NCI-H748 (cell line): ENCODE measurements at regions not wholly inside any gene's neighbourhood (a gene's known extent, or its start where the extent isn't known, plus 50 kb on each side); places are given as distances from the start of the nearest gene placed in this dataset.

Source experiments
- DNase-seq: peaks from one replicate; lab custom pipeline; 2025; ENCODE audit not compliant: unreplicated experiment; lab: John Stamatoyannopoulos, UW

DNA sequence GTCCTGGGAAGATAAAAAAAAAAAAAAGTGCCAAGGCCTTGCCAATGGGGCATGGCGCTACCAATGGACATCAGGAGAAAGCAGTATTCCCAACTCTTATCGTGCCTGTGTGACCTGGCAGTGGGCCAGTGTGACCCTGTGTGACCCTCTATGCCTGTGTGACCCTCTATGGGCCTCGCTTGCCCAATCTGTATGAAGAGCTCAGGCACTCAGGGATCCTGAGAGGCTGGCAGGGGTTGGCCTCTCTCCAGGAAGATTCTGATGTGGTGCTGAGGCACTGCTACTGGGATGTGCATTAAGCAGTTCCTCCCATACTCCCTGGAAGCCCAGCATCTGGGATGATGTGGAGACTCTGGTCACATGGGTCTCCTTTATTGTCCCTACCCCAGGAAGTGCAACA lies 179.2 kb downstream of the MACROH2A1 start:
- DNase-seq: no peak

GRCh38 chr5:135218790-135219568 lies 180.1 kb downstream of the MACROH2A1 start:
- DNase-seq: no peak

- no peak for DNase-seq
These were observed 180.6 kb downstream of the MACROH2A1 start for GRCh38 chr5:135218486-135218755.

GRCh38 chr5:135217669-135218485 lies 181.2 kb downstream of the MACROH2A1 start:
- no peak for DNase-seq

GRCh38 chr5:135216471-135217343 lies 182.3 kb downstream of the MACROH2A1 start:
- peak; percentile 59 for DNase-seq

GRCh38 chr5:135215617-135216470 lies 181.8 kb upstream of the PITX1 start:
- no peak for DNase-seq

DNA sequence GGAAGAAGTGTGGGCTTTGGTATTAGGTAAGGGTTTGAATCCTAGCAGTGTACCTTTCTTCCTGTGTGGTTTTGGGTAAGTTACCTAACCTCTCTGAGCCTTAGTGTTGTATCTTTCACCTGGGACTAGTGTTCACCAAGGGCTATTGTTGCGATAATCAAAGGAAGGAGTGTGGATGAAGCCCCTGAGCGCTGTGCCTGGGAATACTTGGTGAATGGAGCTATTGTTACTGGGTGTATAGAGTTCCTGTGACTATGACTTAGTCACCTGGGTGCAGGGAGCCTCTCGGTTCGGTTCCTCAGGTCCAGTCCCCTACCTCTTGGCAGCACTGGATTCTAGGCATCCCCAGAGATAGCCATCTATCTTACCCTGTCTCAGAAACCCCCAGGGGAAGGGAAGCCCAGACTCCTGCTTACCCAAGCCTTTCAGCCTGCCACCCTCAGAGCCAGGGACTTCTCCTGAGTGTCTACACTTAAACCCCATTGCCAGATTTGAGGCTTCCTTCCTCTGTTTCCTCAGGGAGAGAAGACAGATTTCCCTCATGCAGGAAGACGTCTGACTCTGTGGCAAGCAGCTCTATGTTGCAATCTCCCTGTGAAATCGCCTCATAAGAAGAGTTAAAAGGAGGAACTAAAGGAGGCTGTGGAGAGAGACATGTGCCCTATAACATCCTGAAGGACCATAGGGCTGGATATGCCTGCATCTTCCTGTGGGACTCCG lies 181.0 kb upstream of the PITX1 start:
- DNase-seq: no peak

DNA sequence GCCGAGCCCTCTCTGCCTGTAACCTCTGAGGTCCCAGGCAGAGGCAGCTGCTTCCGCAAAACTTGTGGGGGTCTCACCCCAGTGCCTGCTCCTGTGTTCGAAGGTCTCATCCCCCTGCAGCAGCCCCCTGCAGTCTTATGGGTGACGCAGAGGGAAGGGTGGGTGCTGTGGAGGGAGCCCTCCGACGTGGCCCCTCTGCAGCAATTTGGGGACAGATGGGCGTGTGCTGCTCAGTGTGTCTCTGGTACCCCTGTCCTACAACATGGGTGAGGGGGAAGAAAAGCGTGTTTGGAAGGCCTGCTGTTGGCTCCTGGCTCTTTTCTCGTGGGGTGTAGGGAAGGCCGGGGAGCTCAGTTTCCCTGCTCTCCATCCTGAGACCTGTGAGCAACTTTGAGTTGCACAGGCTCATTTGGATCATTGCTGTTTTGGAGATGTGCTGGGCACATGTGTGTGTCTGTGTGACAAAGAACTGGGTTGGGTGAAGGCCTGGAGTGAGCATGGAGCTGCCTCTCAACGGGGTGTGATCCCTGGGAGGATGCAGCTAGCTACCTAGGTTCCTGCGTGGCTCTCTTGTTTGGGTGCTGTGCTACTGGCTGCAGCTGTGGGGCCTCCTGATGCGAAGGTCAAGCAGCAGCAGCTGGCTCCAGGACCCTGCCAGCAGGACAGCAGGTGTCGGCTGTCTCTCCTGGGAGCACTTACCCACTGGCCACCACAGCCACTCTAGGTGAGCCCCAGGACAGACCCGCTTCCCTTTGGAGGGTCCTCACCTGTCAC lies 179.6 kb upstream of the PITX1 start:
- DNase-seq: no peak

DNA sequence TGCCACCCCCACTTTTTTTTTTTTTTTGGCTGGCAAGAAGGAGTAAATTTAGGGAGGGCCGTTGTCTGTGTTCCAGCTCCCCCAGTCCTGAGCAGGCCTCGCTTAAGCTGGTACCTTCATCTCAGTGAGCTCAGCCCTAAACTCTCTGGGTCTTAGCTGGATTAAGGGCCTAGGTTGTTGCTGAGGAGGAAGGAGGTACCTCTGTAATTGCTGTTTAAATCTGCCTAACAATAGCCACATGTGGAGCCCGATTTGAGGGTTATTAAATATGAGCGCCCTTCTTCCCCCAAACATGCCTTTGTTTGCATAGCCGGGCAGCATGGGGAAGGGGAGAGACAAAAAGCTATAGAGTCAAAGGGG lies 179.0 kb upstream of the PITX1 start:
- DNase-seq: peak; percentile 16

DNA sequence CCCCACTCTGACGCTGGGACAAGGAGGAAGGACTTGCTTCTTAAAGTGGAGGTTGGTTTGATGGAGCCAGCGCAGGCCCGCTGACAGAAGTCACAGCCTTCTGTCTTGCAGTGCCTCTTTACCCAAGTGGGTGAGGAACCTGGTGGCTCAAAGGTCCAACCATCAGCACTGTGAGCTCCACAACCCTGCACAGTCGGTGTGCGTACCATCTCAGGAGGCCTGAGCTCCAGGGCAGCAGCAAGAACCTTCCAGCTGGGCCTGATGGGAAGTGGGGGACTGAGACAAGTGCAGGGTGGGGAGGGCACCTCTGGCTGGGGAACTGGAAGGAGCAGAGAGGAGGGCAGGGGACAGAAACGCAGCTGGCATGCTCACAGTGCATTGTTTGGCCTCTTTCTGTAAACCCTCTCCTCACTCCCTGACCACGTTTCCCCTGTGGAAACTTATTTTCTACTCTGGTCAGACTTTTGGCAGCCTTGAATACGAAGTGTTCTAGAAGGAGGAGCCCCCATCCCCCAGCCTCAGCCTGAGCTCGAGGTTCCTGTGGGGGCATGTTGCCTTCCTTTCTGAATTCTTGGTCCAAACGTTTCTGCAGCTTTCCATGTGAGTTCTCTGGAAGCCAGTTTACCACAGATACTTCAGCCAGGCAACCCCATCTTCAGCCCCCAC lies 178.5 kb upstream of the PITX1 start:
- no peak for DNase-seq

DNA sequence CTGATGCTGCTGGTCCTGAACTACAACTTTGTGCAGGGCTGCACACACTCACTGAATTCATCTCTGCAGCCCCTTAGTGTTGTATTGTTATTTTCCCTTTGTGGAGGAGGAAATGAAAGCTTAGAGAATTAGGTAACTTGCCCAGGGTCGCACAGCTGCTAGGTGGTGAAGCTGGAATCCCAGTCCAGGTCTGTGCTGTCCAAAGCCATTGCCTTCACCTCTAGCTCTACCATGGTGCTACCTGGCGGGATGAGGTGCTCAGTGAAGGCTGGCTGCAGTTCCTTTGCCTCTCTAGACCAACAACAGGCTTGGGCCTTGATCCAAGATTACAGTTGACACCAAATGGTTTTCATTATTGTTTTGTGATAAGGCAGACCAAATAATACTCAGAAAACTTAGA lies 177.8 kb upstream of the PITX1 start:
- DNase-seq: no peak

GRCh38 chr5:135211083-135211790 lies 177.2 kb upstream of the PITX1 start:
- DNase-seq: no peak

DNA sequence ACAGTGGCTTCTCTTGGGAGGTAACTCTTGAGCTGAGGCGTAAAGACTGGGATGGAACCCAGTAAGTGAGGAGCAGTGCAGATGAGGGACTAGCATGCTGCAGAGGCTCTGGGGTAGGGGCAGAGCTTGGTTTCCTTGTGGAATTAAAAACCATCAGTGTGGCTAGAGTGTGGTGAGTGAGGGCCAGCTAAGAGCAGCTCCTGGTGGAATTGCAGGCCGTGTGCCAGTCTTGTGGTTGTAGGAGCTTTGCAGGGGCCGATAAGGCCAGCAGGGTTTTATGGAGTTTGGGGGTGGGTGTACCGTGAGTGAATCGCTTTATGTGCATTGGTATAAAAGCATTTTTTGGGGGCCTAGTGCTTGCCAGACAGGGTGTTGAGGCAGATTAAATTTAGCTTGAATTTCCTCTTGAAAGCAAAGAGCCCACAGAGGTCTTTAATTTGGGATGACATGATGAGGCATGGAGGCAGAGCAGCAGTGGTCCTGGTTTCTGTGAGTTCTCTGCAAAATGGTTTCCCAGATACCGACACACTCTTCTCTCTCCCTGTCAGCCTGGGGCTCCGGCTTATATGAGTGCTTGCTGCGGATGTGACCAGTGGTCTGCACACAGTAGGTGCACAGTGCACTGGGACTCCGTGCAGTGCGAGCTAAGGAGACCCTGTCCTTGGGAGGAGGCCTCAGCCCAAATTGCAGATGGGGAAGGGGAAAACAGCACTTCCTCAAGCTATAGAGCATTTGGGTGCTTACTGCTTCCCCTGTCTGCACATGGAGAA lies 176.4 kb upstream of the PITX1 start:
- DNase-seq: no peak

GRCh38 chr5:135208903-135209721 lies 175.1 kb upstream of the PITX1 start:
- DNase-seq: peak; percentile 7

GRCh38 chr5:135208555-135208902 lies 174.5 kb upstream of the PITX1 start:
- no peak for DNase-seq

DNA sequence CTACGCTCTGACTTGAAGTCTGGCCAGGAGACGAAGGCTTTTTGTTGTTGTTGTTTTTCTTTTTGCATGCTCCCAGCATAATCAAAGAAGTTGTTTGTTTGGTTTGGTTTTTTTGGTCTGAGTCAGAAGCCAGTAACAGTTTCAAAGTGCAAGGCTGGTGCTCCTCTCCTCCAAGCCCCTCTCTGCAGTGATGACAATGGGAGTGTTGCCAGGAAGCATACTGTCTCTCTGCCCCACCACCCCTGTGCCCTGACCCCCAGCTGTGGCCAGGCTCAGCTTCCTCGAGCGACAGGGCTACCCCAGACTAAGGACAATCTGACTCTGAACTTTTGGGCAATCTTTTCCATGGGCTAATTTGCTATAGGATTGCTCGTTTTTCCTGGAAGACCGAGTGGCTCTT lies 173.8 kb upstream of the PITX1 start:
- no peak for DNase-seq

GRCh38 chr5:135206862-135207261 lies 172.8 kb upstream of the PITX1 start:
- DNase-seq: no peak
